GM12873 (cell line): ENCODE measurements at regions not wholly inside any gene's neighbourhood (a gene's known extent, or its start where the extent isn't known, plus 50 kb on each side); places are given as distances from the start of the nearest gene placed in this dataset.

Source experiments
- TF ChIP-seq, protein P1 (sequence below): IDR thresholded peaks from 2 replicates; pipeline ENCODE4 v1.5.1; 2012; ENCODE audit warnings: low read depth, mild to moderate bottlenecking, moderate library complexity, low read length, control low read depth; ENCODE audit not compliant: insufficient read depth; ENCODE audit errors: missing control alignments

- TF ChIP-seq, protein P1, sequence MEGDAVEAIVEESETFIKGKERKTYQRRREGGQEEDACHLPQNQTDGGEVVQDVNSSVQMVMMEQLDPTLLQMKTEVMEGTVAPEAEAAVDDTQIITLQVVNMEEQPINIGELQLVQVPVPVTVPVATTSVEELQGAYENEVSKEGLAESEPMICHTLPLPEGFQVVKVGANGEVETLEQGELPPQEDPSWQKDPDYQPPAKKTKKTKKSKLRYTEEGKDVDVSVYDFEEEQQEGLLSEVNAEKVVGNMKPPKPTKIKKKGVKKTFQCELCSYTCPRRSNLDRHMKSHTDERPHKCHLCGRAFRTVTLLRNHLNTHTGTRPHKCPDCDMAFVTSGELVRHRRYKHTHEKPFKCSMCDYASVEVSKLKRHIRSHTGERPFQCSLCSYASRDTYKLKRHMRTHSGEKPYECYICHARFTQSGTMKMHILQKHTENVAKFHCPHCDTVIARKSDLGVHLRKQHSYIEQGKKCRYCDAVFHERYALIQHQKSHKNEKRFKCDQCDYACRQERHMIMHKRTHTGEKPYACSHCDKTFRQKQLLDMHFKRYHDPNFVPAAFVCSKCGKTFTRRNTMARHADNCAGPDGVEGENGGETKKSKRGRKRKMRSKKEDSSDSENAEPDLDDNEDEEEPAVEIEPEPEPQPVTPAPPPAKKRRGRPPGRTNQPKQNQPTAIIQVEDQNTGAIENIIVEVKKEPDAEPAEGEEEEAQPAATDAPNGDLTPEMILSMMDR, result no peak
Measured at GRCh38 chr14:84195514-84195913, 1334.4 kb upstream of the FLRT2 start.

DNA sequence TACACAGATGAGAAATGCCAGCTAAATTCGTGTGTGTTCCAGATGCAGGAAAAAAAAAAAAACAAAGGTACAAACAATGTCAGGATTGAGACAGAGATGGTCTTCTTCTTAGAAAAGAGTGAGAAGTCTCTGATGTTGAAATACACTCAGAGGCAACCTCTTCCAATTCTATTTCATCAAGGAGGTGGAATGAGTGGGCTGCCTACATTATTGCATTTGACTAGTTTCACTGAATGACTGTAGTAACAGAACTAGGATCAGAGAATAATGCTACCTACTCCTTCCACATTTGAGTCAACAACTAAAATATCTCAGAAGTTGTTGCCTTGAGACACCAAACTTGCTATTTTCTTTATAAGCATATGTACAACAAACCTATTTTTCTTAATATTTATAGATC, 1332.2 kb upstream of the FLRT2 start:
- TF ChIP-seq, protein P1, result no peak

- TF ChIP-seq, protein P1, result no peak
Measured at GRCh38 chr14:84202486-84202885, 1327.5 kb upstream of the FLRT2 start.

DNA sequence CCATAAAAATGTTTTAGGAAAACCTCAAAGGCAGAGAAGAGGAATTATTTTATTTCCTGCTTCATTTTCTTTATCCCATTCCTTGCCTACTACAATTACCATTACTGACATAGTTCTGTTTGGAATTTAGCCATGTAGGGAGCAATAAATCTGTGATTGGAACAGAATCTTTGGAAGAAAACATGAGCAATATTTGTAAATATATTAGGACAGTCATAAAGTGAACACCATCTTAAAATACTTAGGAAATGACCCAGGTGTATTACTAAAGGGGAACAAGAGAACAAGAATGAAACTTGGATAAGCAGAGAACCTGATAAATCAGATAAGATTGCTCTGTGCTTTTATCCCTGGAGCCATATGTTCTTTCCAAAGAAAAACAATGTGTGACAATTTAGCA, 1326.0 kb upstream of the FLRT2 start:
- TF ChIP-seq, protein P1, result no peak

GRCh38 chr14:84208451-84208850, 1321.5 kb upstream of the FLRT2 start:
- TF ChIP-seq, protein P1, result no peak

DNA sequence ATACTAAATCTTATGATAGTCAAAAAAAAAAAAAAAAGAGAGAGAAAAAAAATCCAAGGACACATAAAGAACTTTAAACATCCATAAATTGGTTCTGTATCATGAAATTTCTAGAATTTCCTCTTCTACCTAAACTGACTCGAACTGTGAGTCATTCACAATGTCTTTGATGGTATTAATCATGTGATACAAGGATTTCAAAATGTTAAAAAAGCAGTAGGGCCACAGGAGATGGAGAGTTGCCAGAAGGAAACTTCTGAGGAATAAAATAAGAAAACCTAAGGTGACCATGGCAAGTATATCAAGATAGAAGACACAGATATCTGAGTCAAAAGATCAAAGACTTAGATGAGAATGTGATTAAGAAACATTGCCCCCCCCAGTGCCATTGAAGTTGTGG, 1320.9 kb upstream of the FLRT2 start:
- TF ChIP-seq, protein P1, result no peak

DNA sequence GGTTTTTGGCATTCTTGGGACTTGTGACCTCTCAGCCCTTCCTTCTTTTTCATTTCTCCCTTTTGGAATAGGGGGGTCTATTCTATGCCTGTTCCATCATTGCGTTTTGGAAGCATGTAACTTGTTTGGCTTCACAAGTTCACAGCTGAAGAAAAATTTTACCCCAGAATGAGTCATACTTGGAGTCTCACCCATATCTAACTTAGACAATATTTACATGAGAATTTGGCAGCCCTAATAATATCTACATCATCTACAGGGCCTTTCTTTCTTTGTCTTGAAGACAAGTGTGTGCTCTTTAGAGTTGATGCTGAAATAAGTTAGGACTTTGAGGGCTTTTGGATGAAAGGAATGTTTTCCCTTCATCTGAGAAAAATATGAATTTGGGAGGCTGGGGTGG, 1312.9 kb upstream of the FLRT2 start:
- TF ChIP-seq, protein P1, result no peak

DNA sequence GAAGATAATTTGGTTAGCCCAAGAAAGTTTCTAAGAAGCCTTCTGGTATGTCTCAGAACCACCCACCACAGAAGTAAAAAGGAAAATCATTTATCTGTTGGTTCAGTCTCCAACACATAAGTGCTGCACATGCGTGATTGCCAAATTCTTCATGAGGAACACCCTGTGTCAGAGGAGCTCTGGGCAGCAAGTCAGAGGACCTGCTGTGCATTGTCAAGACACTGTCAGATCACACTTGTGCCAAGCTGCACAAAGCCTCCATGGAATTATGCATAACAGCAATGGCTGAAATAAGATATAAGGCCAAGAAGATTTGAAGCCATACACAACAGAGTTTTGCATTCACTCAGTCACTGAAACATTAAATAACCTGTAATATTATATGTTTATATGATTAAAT, 1304.7 kb upstream of the FLRT2 start:
- TF ChIP-seq, protein P1, result no peak
